ENCODE measurements at regions not wholly inside any gene's neighbourhood (a gene's known extent, or its start where the extent isn't known, plus 50 kb on each side); places are given as distances from the start of the nearest gene placed in this dataset.
"Not testable (repeated sequence)": the region's sequence is repeated elsewhere in the genome, so short reads cannot be mapped to it uniquely, and the experiment has no call there.

DNA sequence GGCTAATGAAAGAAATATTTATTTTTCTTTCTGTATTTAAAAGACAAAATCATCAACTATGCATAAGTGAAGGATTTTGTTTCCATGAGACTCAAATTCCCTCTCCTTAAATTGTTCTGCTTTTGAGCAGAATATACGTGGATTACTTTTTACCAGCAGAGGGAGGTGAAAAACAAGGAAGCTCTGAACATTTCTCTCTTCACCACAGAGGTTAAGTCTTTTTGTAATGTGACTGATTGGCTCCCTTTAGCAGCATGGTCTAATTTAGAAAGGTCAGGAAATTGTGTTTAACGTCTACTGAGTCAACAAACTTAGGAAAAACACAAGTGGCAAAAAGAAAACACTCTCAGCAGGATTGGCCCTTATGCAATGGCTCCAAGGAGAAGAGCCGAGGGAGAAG lies 55.1 kb upstream of the F9 start:
- no peak for DNase-seq (ENCODE audit: low read depth)

DNA sequence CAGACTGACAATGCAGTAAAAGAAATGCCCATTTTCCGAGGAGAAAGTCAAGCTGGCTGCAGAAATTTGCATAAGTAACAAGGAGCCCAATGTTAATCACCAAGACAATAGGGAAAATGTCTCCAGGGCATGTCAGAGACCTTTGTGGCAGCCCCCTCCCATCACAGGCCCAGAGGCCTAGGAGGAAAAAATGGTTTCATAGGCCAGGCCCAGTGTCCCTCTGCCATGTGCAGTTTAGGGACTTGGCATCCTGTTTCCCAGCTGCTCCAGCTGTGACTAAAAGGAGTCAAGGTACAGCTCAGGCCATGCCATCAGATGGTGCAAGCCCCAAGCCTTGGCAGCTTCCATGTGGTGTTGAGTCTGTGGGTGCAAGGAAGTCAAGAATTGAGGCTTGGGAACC lies 68.6 kb upstream of the F9 start:
- not testable (repeated sequence) for DNase-seq (ENCODE audit: low read depth)

- DNase-seq (ENCODE audit: low read depth) = no peak
Observed at GRCh38 chrX:139454743-139455142, 75.8 kb upstream of the F9 start.

GRCh38 chrX:139448996-139449395 lies 81.5 kb upstream of the F9 start:
- DNase-seq (ENCODE audit: low read depth) = no peak

GRCh38 chrX:139446832-139447231 lies 83.7 kb upstream of the F9 start:
- DNase-seq (ENCODE audit: low read depth) = no peak

DNA sequence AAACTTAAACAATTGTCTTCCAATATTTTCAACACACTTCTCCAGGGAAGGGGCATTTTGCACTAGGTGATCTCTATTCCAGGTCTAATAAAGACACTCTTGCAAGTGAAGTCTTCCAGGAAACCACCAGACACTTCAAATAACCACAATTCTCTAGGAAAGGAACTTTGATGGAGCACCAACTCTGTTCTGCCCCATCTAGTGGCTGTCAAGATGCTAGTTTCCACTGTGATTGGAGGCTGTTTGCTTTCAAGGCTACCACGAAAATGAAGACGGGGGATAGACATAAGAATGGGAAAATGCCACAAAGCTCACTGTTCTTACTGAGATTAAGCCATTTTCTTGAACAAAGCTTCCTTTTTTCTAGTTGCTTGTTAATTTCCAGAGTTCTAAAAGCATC lies 100.6 kb upstream of the F9 start:
- no peak for DNase-seq (ENCODE audit: low read depth)

GRCh38 chrX:139423186-139423585 lies 107.4 kb upstream of the F9 start:
- DNase-seq (ENCODE audit: low read depth) = no peak

DNA sequence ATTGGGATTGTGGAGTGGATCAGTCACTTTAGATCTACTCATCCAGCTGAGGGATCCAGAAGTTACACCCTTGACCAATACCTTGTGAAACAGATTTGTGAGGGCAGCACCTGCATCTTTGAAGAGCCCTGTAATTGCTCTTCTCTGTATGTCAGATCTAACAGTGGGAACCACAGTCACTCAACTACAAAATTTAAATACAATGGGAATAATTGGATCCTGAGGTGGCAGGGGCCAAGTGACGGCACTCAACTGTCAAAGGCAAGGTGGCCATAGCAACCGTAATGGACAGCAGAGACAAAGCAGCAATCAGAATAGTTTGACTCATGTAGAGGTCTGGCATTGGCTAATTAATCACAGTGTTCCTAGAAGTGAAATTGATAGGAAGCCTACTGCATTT lies 132.3 kb upstream of the F9 start:
- not testable (repeated sequence) for DNase-seq (ENCODE audit: low read depth)

DNA sequence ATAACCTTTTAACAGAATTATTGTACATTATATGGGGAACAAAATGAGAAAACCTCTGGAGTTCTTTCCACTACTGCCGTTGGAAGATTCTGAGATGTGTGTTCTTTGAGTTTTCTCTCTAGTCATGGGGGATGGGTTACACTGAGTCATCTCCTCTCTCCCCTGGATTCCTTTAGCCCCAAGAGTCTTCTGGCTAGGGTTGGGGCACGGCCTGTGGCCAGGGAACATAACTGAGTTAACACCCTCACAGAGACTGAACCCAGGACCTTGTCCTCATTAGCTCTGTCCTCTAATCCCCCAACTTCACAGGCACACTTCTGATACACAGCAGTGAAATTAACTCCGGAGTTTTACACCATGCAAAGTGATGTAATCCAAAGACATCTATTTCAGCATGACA lies 142.3 kb upstream of the F9 start:
- DNase-seq (ENCODE audit: low read depth) = no peak

DNA sequence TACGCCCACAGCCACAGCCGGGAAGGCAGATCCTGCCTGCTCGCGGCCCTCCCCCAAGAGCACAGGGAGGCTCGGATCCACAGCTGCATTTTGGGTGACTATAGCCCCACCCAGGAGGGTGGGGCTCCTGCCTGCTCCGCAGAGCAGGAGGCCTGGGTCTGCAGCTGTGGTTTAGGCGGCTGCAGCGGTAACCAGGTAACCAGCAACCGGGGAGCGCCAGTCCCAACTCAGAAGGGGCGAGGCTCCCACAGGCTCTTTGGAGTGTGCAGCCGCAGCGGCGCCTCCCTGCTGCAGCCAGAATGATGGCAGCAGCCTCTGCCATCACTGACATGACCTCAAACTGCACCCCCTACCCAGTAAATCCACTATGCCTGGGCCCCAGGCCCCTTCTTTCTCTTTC lies 148.0 kb upstream of the F9 start:
- DNase-seq (ENCODE audit: low read depth) = no peak

GRCh38 chrX:139376547-139376946 lies 154.0 kb upstream of the F9 start:
- not testable (repeated sequence) for DNase-seq (ENCODE audit: low read depth)

GRCh38 chrX:139360356-139360755 lies 170.2 kb upstream of the F9 start:
- DNase-seq (ENCODE audit: low read depth) = no peak

DNA sequence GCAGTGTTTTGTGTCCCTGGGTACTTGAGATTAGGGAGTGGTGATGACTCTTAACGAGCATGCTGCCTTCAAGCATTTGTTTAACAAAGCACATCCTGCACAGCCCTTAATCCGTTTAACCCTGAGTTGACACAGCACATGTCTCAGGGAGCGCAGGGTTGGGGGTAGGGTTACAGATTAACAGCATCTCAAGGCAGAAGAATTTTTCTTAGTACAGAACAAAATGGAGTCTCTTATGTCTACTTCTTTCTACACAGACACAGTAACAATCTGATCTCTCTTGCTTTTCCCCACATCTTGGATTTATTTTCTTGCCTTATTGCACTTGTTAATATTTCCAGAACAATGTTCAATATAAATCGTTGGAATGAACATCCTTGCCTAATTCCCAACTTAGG lies 187.9 kb upstream of the F9 start:
- not testable (repeated sequence) for DNase-seq (ENCODE audit: low read depth)

GRCh38 chrX:139341855-139342593 lies 188.5 kb upstream of the F9 start:
- not testable (repeated sequence) for DNase-seq (ENCODE audit: low read depth)

DNA sequence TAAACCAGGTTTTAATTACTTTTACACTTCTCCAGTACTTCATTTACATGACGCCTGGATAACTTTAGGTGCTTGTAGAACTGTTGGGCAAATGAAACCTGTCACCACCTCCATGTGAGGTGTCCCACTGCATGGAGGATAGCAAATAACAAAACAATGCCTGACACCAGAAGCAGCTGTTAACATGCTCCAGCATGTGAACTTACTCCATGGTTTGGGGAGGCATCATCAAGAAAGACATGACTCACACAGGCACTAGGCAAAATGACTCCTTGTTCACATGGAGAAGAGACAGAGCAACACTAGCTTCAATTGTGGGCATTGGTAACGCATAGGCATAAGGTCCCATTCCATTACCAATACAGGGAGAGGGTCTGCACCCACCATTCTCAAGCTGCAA lies 198.1 kb upstream of the F9 start:
- DNase-seq (ENCODE audit: low read depth) = no peak

- DNase-seq (ENCODE audit: low read depth) = no peak
Observed at GRCh38 chrX:139327355-139327754, 203.2 kb upstream of the F9 start.

DNA sequence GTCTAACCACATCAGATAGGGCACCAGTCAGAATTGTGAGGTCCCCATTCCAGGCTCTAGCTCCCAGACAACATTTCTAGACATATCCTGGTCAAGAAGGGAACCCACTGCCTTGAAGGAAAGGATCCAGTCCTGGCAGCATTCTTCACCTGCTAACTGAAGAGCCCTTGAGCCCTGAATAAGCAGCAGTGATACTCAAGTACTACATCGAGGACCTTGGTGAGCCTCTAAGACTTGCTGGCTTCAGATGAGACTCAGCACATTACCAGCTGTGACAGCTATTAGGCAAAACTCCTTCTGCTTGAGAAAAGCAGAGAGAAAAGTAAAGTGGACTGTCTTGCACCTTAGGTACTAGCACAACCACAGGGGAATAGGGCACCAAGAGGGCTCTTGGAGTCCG lies 205.8 kb upstream of the F9 start:
- no peak for DNase-seq (ENCODE audit: low read depth)

GRCh38 chrX:139320661-139321354 lies 209.7 kb upstream of the F9 start:
- not testable (repeated sequence) for DNase-seq (ENCODE audit: low read depth)

- not testable (repeated sequence) for DNase-seq (ENCODE audit: low read depth)
Observed at GRCh38 chrX:139306675-139307074, 223.9 kb upstream of the F9 start.

GRCh38 chrX:139304471-139304870 lies 226.1 kb upstream of the F9 start:
- DNase-seq (ENCODE audit: low read depth) = no peak

- no peak for DNase-seq (ENCODE audit: low read depth)
Observed at GRCh38 chrX:139299309-139299708, 231.2 kb upstream of the F9 start.

DNA sequence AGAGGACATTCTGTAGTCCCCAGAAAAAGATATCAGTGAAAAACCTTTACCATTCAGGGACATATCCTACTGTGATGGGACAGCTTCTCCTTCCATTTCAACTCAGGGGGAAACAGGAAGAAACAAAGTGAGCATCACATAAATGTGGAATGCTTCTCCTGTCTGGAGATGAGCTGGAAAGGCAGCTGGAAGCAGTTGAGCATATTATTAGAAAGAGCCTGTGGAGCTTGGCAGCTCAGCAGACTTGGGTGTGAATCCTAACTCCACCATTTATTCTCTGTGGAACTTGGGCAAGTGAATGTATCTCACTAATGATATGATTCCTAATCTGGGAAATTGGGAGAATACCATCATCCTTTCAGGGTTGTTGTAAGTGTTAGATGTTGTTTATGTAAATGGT lies 232.1 kb upstream of the F9 start:
- DNase-seq (ENCODE audit: low read depth) = no peak

- DNase-seq (ENCODE audit: low read depth) = no peak
Observed at GRCh38 chrX:139297638-139298037, 232.9 kb upstream of the F9 start.

DNA sequence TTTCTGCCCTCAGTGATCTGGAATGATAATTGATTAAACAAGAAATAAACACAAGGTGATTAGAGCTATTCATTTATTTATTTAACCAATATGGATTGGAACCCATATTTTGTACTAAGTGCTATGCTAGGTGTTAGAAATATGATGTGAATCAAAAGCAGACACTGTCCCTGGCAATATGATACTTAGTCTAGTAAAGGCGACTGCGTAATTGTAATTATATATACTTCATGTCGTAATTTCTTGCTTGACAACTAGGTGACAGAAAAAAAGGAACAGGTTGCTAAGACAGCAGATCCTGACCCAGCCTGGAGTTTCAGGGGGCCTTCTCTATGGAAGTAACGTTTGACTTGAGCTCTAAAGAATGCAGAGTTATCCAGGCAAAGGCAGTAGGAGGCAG lies 236.5 kb upstream of the F9 start:
- DNase-seq (ENCODE audit: low read depth) = no peak
